ENCODE measurements at regions not wholly inside any gene's neighbourhood (a gene's known extent, or its start where the extent isn't known, plus 50 kb on each side); places are given as distances from the start of the nearest gene placed in this dataset.

DNA sequence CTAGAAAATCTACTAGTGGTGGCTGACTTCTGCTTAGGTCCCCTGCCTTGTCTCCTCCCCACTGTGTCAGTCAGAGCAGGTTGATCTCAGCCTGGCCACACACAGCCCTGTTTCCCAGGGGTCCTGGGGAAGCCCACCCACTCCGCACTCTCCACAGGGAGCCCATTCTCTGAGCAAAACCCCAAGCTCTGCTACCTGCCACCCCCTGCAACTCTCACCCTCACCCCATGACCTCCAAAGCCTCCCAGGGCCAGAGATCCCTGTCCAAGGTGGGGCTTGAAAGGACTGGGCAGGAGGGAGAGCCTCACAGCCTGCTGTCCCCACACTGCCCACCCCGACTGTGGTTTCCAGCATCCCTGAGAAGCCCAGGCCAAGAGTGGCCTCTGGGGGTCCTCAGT lies 58.8 kb upstream of the ZNF536 start:
- no peaks in the 10 kb centered on the region for H3K4me1 Mint-ChIP-seq (ENCODE audit: unreplicated experiment)
- no peak for DNase-seq (ENCODE audit: low spot score)
- no peaks in the 10 kb centered on the region for H3K36me3 Mint-ChIP-seq (ENCODE audit: low read depth, unreplicated experiment)
- H3K9me3 Mint-ChIP-seq (ENCODE audit: unreplicated experiment): no peaks in the 10 kb centered on the region
- peaks cover 1% of the 10 kb centered on the region for H3K27me3 Mint-ChIP-seq (ENCODE audit: unreplicated experiment)
- H3K27ac Mint-ChIP-seq (ENCODE audit: unreplicated experiment): no peak overlapping the region
- TF ChIP-seq, protein P1, sequence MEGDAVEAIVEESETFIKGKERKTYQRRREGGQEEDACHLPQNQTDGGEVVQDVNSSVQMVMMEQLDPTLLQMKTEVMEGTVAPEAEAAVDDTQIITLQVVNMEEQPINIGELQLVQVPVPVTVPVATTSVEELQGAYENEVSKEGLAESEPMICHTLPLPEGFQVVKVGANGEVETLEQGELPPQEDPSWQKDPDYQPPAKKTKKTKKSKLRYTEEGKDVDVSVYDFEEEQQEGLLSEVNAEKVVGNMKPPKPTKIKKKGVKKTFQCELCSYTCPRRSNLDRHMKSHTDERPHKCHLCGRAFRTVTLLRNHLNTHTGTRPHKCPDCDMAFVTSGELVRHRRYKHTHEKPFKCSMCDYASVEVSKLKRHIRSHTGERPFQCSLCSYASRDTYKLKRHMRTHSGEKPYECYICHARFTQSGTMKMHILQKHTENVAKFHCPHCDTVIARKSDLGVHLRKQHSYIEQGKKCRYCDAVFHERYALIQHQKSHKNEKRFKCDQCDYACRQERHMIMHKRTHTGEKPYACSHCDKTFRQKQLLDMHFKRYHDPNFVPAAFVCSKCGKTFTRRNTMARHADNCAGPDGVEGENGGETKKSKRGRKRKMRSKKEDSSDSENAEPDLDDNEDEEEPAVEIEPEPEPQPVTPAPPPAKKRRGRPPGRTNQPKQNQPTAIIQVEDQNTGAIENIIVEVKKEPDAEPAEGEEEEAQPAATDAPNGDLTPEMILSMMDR (IDR thresholded peaks at IDR 0.05; ENCODE audit: unreplicated experiment): no peak
- H3K4me3 Mint-ChIP-seq (ENCODE audit: unreplicated experiment): no peak overlapping the region

DNA sequence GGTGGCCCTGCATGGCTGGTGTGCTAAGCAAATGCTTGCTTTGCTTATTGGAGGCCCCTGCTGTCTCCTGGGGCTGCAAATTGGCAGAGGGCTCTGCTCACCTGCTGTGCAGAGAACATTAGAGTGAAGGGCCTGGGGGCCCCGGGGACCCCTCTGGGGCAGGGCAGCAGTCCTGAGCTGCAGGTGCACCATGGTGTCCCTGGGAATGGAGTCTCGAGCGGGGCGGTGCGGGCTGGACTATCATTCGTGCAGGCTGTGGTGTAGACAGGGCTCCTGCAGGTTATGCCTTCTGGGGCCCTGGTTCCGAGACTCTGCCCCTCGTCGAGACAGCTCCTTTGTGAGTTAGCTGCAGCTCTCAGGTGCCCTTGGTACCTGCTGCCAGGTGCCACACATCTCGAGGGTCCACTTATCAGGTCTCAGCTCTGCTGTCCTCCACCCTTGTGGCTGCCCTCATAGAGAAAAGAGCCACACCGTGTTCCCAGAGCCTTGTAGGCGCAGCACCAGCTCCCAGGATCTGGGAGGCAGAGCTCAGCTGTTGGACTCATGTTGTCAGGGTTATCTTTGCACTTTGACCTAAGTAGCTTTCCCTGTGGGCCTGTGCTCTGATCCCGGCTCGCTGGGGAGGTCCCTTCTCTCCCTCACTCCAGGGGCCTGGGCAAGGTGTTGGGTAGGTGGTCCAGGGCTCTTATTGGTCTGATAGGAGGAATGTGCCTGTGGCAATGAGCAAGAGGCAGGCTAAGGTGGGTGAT lies 58.0 kb upstream of the ZNF536 start:
- TF ChIP-seq, protein P1 (IDR thresholded peaks at IDR 0.05; ENCODE audit: unreplicated experiment): no peak
- Mint-ChIP-seq H3K4me1 (ENCODE audit: unreplicated experiment) (no peaks in the 10 kb centered on the region), H3K4me3 (ENCODE audit: unreplicated experiment) (no peak overlapping the region), H3K9me3 (ENCODE audit: unreplicated experiment) (no peaks in the 10 kb centered on the region), H3K36me3 (ENCODE audit: low read depth, unreplicated experiment) (no peaks in the 10 kb centered on the region), H3K27me3 (ENCODE audit: unreplicated experiment) (peaks cover 1% of the 10 kb centered on the region), H3K27ac (ENCODE audit: unreplicated experiment) (no peak overlapping the region)
- no peak for DNase-seq (ENCODE audit: low spot score)

DNA sequence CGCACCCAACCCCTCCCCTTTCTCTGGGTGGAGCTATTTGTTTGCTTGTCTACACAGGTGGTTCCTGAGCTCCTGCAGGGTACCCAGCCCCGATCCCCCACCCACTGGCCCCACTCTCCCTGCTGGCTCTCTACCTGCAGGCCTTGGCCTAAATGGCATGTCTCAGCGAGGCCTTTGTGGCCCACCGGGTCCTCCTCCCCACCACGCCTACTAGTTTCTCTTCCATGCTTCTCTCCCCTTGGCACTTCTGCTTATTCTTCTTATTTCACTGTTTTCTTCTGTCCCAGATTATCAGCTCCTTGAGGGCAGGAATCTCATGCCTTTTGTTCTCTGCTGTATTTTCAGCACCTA lies 57.4 kb upstream of the ZNF536 start:
- DNase-seq (ENCODE audit: low spot score): no peak
- TF ChIP-seq, protein P1 (IDR thresholded peaks at IDR 0.05; ENCODE audit: unreplicated experiment): no peak
- Mint-ChIP-seq H3K4me1 (ENCODE audit: unreplicated experiment) (no peaks in the 10 kb centered on the region), H3K9me3 (ENCODE audit: unreplicated experiment) (no peaks in the 10 kb centered on the region), H3K27ac (ENCODE audit: unreplicated experiment) (no peak overlapping the region), H3K36me3 (ENCODE audit: low read depth, unreplicated experiment) (no peaks in the 10 kb centered on the region), H3K27me3 (ENCODE audit: unreplicated experiment) (peaks cover 1% of the 10 kb centered on the region), H3K4me3 (ENCODE audit: unreplicated experiment) (no peak overlapping the region)

DNA sequence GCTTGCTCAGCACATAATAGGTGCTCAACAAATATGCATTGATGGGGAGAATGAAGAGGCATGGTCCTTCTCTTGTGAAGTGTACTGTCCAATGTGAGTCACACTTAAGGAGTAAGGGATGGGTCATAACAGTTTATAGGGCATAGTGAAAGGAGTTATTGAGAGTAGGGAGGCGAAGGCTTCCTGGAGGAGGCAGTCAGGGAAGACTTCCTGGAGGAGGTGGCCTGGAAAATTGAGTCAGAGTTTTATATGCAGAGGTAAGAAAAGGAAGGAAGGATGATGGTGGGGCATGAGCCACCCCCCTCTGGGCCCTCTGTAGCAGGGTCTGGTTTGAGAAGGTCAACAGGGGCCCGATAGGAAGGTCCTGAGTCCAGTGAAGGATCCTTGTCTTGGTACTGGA lies 57.0 kb upstream of the ZNF536 start:
- Mint-ChIP-seq H3K27me3 (ENCODE audit: unreplicated experiment) (peaks cover 1% of the 10 kb centered on the region), H3K9me3 (ENCODE audit: unreplicated experiment) (no peaks in the 10 kb centered on the region), H3K27ac (ENCODE audit: unreplicated experiment) (no peak overlapping the region), H3K4me3 (ENCODE audit: unreplicated experiment) (no peak overlapping the region), H3K36me3 (ENCODE audit: low read depth, unreplicated experiment) (no peaks in the 10 kb centered on the region), H3K4me1 (ENCODE audit: unreplicated experiment) (no peaks in the 10 kb centered on the region)
- TF ChIP-seq, protein P1 (IDR thresholded peaks at IDR 0.05; ENCODE audit: unreplicated experiment): no peak
- no peak for DNase-seq (ENCODE audit: low spot score)

DNA sequence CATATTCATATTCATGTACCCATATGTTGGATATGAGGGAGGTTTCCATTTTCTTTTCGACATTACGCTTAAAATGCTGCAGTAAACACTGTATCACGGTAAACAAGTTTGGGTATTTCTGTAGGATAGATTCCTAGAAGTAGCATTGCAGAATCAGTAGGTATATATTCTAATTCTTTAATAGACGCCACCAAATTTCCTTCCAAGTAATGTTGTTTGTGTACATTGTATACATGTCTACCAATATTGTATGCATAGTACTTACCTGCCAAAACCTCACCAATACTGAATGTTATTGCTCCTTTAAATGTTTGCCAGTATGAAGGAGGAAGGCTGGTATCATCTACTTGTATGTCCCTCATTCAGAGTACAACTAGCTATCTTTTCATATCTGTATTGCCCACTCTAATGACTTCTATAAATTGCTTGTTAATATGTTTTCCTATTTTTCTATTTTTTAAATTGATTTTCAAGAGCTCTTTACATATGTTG lies 56.1 kb upstream of the ZNF536 start:
- H3K27me3 Mint-ChIP-seq (ENCODE audit: unreplicated experiment): peaks cover 1% of the 10 kb centered on the region
- no peaks in the 10 kb centered on the region for H3K36me3 Mint-ChIP-seq (ENCODE audit: low read depth, unreplicated experiment)
- no peak overlapping the region for H3K4me3 Mint-ChIP-seq (ENCODE audit: unreplicated experiment)
- TF ChIP-seq, protein P1 (IDR thresholded peaks at IDR 0.05; ENCODE audit: unreplicated experiment): no peak
- no peak for DNase-seq (ENCODE audit: low spot score)
- no peaks in the 10 kb centered on the region for H3K9me3 Mint-ChIP-seq (ENCODE audit: unreplicated experiment)
- no peak overlapping the region for H3K27ac Mint-ChIP-seq (ENCODE audit: unreplicated experiment)
- no peaks in the 10 kb centered on the region for H3K4me1 Mint-ChIP-seq (ENCODE audit: unreplicated experiment)
